ENCODE measurements at regions not wholly inside any gene's neighbourhood (a gene's known extent, or its start where the extent isn't known, plus 50 kb on each side); places are given as distances from the start of the nearest gene placed in this dataset.

DNA sequence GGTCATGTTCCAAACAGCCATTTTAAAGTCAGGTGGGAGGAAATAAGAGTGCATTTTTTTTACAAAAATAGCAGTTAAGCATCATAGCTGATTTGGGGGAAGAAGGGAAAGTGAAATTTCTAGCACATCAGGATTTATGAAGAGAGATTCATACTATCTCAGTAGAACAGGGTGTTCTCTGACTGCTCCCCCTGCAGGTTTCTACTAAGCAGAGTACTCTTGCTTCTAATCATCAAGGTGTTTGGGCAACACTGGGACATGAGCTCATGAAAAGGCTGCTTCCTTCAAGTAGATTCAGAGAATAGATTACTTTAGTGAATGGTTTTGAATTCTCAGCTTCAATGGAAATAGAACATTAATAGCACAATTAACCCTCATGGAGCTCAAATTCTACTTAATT is 591.4 kb upstream of the PCDH10 start:
- TF ChIP-seq POLR2AphosphoS5 (IDR thresholded peaks at IDR 0.05; ENCODE audit: low read depth, low read length): no peak
- TF ChIP-seq POLR2A (IDR thresholded peaks at IDR 0.05; ENCODE audit: low read depth, low read length): no peak
- no peak for TF ChIP-seq PAX5 (IDR thresholded peaks at IDR 0.05; ENCODE audit: insufficient read depth, low read length, severe bottlenecking)

All from GM12891 (cell line).